NCI-H345 treated with DMSO at 0.1 percent for 48 hours (cell line): ENCODE measurements at regions not wholly inside any gene's neighbourhood (a gene's known extent, or its start where the extent isn't known, plus 50 kb on each side); places are given as distances from the start of the nearest gene placed in this dataset.

ENCODE experiments used
- DNase-seq: peaks from one replicate; lab custom pipeline; 2025; ENCODE audit not compliant: unreplicated experiment; lab: John Stamatoyannopoulos, UW

GRCh38 chr1:193726722-193727121, 540.3 kb upstream of the B3GALT2 start:
- DNase-seq = no peak

- DNase-seq = no peak
Measured at GRCh38 chr1:193712392-193712791, 526.0 kb upstream of the B3GALT2 start.

- no peak for DNase-seq
Measured at GRCh38 chr1:193709607-193710006, 523.2 kb upstream of the B3GALT2 start.

GRCh38 chr1:193707271-193708021, 521.0 kb upstream of the B3GALT2 start:
- DNase-seq = no peak

GRCh38 chr1:193706766-193707165, 520.4 kb upstream of the B3GALT2 start:
- DNase-seq = no peak

- no peak for DNase-seq
Measured at GRCh38 chr1:193705554-193705981, 519.2 kb upstream of the B3GALT2 start.

GRCh38 chr1:193703655-193704054, 517.2 kb upstream of the B3GALT2 start:
- no peak for DNase-seq

GRCh38 chr1:193703121-193703520, 516.7 kb upstream of the B3GALT2 start:
- DNase-seq = no peak

- DNase-seq = no peak
Measured at GRCh38 chr1:193701759-193702158, 515.3 kb upstream of the B3GALT2 start.

- no peak for DNase-seq
Measured at GRCh38 chr1:193700710-193701355, 514.4 kb upstream of the B3GALT2 start.

- no peak for DNase-seq
Measured at GRCh38 chr1:193699261-193699660, 512.8 kb upstream of the B3GALT2 start.

- DNase-seq = no peak
Measured at GRCh38 chr1:193697776-193698175, 511.4 kb upstream of the B3GALT2 start.

GRCh38 chr1:193697115-193697762, 510.8 kb upstream of the B3GALT2 start:
- DNase-seq = no peak

GRCh38 chr1:193694741-193695140, 508.3 kb upstream of the B3GALT2 start:
- no peak for DNase-seq

- no peak for DNase-seq
Measured at GRCh38 chr1:193685986-193686385, 499.6 kb upstream of the B3GALT2 start.

GRCh38 chr1:193681422-193681821, 495.0 kb upstream of the B3GALT2 start:
- DNase-seq = no peak

- DNase-seq = no peak
Measured at GRCh38 chr1:193680924-193681316, 494.5 kb upstream of the B3GALT2 start.

GRCh38 chr1:193680247-193680923, 494.0 kb upstream of the B3GALT2 start:
- no peak for DNase-seq

- no peak for DNase-seq
Measured at GRCh38 chr1:193677874-193678273, 491.5 kb upstream of the B3GALT2 start.

- no peak for DNase-seq
Measured at GRCh38 chr1:193676996-193677549, 490.7 kb upstream of the B3GALT2 start.

GRCh38 chr1:193674292-193674944, 488.0 kb upstream of the B3GALT2 start:
- DNase-seq = no peak
